Glomerular endothelial cell (primary cell): ENCODE measurements at regions not wholly inside any gene's neighbourhood (a gene's known extent, or its start where the extent isn't known, plus 50 kb on each side); places are given as distances from the start of the nearest gene placed in this dataset.

Experiments
- DNase-seq: peaks from one replicate; pipeline ENCODE4 v3.0.0-alpha.2; 2011; ENCODE audit warnings: low read depth, low spot score; ENCODE audit errors: extremely low read depth

- DNase-seq: no peak
These were observed 51.8 kb upstream of the CASZ1 start for GRCh38 chr1:10848109-10848684.

- DNase-seq: no peak
These were observed 53.6 kb upstream of the CASZ1 start for GRCh38 chr1:10850026-10850425.

GRCh38 chr1:10851024-10852013, 54.9 kb upstream of the CASZ1 start:
- no peak for DNase-seq

GRCh38 chr1:10852018-10852417, 55.6 kb upstream of the CASZ1 start:
- no peak for DNase-seq

- DNase-seq: no peak
These were observed 56.0 kb upstream of the CASZ1 start for GRCh38 chr1:10852486-10852885.

- DNase-seq: no peak
These were observed 56.6 kb upstream of the CASZ1 start for GRCh38 chr1:10852998-10853520.

- DNase-seq: no peak
These were observed 57.3 kb upstream of the CASZ1 start for GRCh38 chr1:10853701-10854100.

GRCh38 chr1:10854856-10855459, 58.5 kb upstream of the CASZ1 start:
- DNase-seq: no peak

- DNase-seq: no peak
These were observed 59.8 kb upstream of the CASZ1 start for GRCh38 chr1:10856176-10856683.

GRCh38 chr1:10856863-10857598, 60.6 kb upstream of the CASZ1 start:
- no peak for DNase-seq

- no peak for DNase-seq
These were observed 61.2 kb upstream of the CASZ1 start for GRCh38 chr1:10857687-10858086.

GRCh38 chr1:10860218-10860617, 63.8 kb upstream of the CASZ1 start:
- DNase-seq: no peak

GRCh38 chr1:10860682-10861081, 64.2 kb upstream of the CASZ1 start:
- DNase-seq: no peak

GRCh38 chr1:10861822-10862221, 65.4 kb upstream of the CASZ1 start:
- DNase-seq: no peak

GRCh38 chr1:10862743-10863335, 66.4 kb upstream of the CASZ1 start:
- DNase-seq: no peak

- no peak for DNase-seq
These were observed 67.4 kb upstream of the CASZ1 start for GRCh38 chr1:10863886-10864285.

GRCh38 chr1:10864776-10865175, 68.3 kb upstream of the CASZ1 start:
- DNase-seq: no peak

- no peak for DNase-seq
These were observed 69.3 kb upstream of the CASZ1 start for GRCh38 chr1:10865518-10866320.

- no peak for DNase-seq
These were observed 70.1 kb upstream of the CASZ1 start for GRCh38 chr1:10866321-10867093.
